CD4-positive, alpha-beta memory T cell (primary cell): ENCODE measurements at regions not wholly inside any gene's neighbourhood (a gene's known extent, or its start where the extent isn't known, plus 50 kb on each side); places are given as distances from the start of the nearest gene placed in this dataset.

Experiments used
- CTCF ChIA-PET: fragments of 350-600 bp; sonication (Branson Sonifier 250); formaldehyde crosslinking; loops from one replicate; lab custom pipeline; 2021; ENCODE audit warnings: inconsistent platforms; ENCODE audit not compliant: partially characterized antibody; lab: Charles Lee
- POLR2A ChIA-PET: fragments of 350-600 bp; sonication (Branson Sonifier 250); formaldehyde crosslinking; loops from one replicate; lab custom pipeline; 2021; ENCODE audit not compliant: partially characterized antibody; lab: Charles Lee
- DNase-seq, 5 donors: peaks; one replicate each; pipeline versions ENCODE4 v3.0.0 to v3.0.0-alpha.2; 2020 to 2022; ENCODE audit warnings: mixed read lengths in 1 of 5
- H3K27ac ChIP-seq: one replicate; pipeline ENCODE4 v1.7.0; 2013; ENCODE audit warnings: low read depth, low read length
- H3K27me3 ChIP-seq: 2 replicates; pipeline ENCODE4 v1.7.0; 2013; ENCODE audit warnings: mild to moderate bottlenecking, low read length, moderate library complexity; ENCODE audit not compliant: insufficient read depth
- H3K36me3 ChIP-seq: 2 replicates; pipeline ENCODE4 v1.7.0; 2013; ENCODE audit warnings: mild to moderate bottlenecking, low read length, moderate library complexity; ENCODE audit not compliant: insufficient read depth
- H3K4me1 ChIP-seq: 2 replicates; pipeline ENCODE4 v1.7.0; 2013; ENCODE audit warnings: mild to moderate bottlenecking, low read length, moderate library complexity; ENCODE audit not compliant: insufficient read depth
- H3K4me3 ChIP-seq, 2 donors: one replicate each; pipeline ENCODE4 v1.7.0; 2013; ENCODE audit warnings: low read length in 2 of 2, mild to moderate bottlenecking in 1 of 2
- H3K9me3 ChIP-seq, 2 donors: one replicate each; pipeline ENCODE4 v1.7.0; 2013; ENCODE audit warnings: low read length in 2 of 2, control low read depth in 1 of 2; ENCODE audit not compliant: control insufficient read depth in 1 of 2
- H3K27ac Mint-ChIP-seq, 7 donors: one replicate each; pipeline ENCODE4 v1.8.0; 2020 to 2021; ENCODE audit warnings: mixed read lengths in 7 of 7, mild to moderate bottlenecking in 6 of 7, inconsistent platforms in 3 of 7, moderate library complexity in 3 of 7
- H3K27me3 Mint-ChIP-seq, 2 donors: one replicate each; pipeline ENCODE4 v1.8.0; 2020 to 2021; ENCODE audit warnings: mixed read lengths in 2 of 2
- H3K36me3 Mint-ChIP-seq, 2 donors: one replicate each; pipeline ENCODE4 v1.8.0; 2020 to 2021; ENCODE audit warnings: mixed read lengths in 2 of 2, inconsistent platforms in 1 of 2, mild to moderate bottlenecking in 1 of 2
- H3K4me1 Mint-ChIP-seq, 4 donors: one replicate each; pipeline ENCODE4 v1.8.0; 2020 to 2021; ENCODE audit warnings: mixed read lengths in 4 of 4, mild to moderate bottlenecking in 1 of 4
- H3K4me3 Mint-ChIP-seq, 8 donors: one replicate each; pipeline ENCODE4 v1.8.0; 2020 to 2021; ENCODE audit warnings: mixed read lengths in 8 of 8, mild to moderate bottlenecking in 7 of 8, moderate library complexity in 6 of 8, inconsistent platforms in 3 of 8
- H3K9me3 Mint-ChIP-seq, 8 donors: one replicate each; pipeline ENCODE4 v1.8.0; 2020 to 2021; ENCODE audit warnings: mixed read lengths in 8 of 8, mild to moderate bottlenecking in 5 of 8, inconsistent platforms in 3 of 8, moderate library complexity in 1 of 8
- intact Hi-C: fragments of 100-400 bp; cut with micrococcal nuclease; formaldehyde crosslinking; loops from one replicate; pipeline ENCODE4 v1.15.1; 2023

- intact Hi-C loops = no loop called here
- DNase-seq = no peak
- ChIA-PET POLR2A (no interaction called here), CTCF (no interaction called here)
- no peaks in the 10 kb centered on the region for H3K4me1 ChIP-seq
- no peaks in the 10 kb centered on the region for H3K4me1 Mint-ChIP-seq
- peaks cover 0 to 8% (median under 1%) of the 10 kb centered on the region in 8 donors for H3K9me3 Mint-ChIP-seq
- no peak overlapping the region for H3K4me3 Mint-ChIP-seq
- H3K36me3 ChIP-seq = no peaks in the 10 kb centered on the region
- no peaks in the 10 kb centered on the region for H3K36me3 Mint-ChIP-seq
- H3K27ac ChIP-seq = no peak overlapping the region
- H3K4me3 ChIP-seq = no peak overlapping the region
- H3K27ac Mint-ChIP-seq = no peak overlapping the region
- no peaks in the 10 kb centered on the region for H3K27me3 ChIP-seq
- H3K9me3 ChIP-seq = no peaks in the 10 kb centered on the region
- no peaks in the 10 kb centered on the region for H3K27me3 Mint-ChIP-seq
Measured at GRCh38 chr7:9835199-9835598, 1138.5 kb upstream of the PHF14 start.

- no peaks in the 10 kb centered on the region for H3K27me3 ChIP-seq
- ChIA-PET CTCF (no interaction called here), POLR2A (no interaction called here)
- Mint-ChIP-seq H3K27me3 (no peaks in the 10 kb centered on the region), H3K9me3 (peaks cover 0 to 6% (median under 1%) of the 10 kb centered on the region in 8 donors), H3K36me3 (no peaks in the 10 kb centered on the region), H3K4me3 (no peak overlapping the region), H3K4me1 (no peaks in the 10 kb centered on the region), H3K27ac (no peak overlapping the region)
- intact Hi-C loops = no loop called here
- no peak overlapping the region for H3K27ac ChIP-seq
- no peaks in the 10 kb centered on the region for H3K4me1 ChIP-seq
- DNase-seq = no peak
- no peaks in the 10 kb centered on the region for H3K36me3 ChIP-seq
- H3K4me3 ChIP-seq = no peak overlapping the region
- no peaks in the 10 kb centered on the region for H3K9me3 ChIP-seq
Measured at GRCh38 chr7:9836671-9837070, 1137.0 kb upstream of the PHF14 start.

- Mint-ChIP-seq H3K36me3 (no peaks in the 10 kb centered on the region), H3K27me3 (no peaks in the 10 kb centered on the region), H3K4me1 (no peaks in the 10 kb centered on the region), H3K4me3 (no peak overlapping the region), H3K9me3 (peaks cover 0 to 6% (median 3%) of the 10 kb centered on the region in 8 donors), H3K27ac (no peak overlapping the region)
- H3K9me3 ChIP-seq = no peaks in the 10 kb centered on the region
- no peak for DNase-seq
- H3K27me3 ChIP-seq = no peaks in the 10 kb centered on the region
- H3K36me3 ChIP-seq = no peaks in the 10 kb centered on the region
- no peaks in the 10 kb centered on the region for H3K4me1 ChIP-seq
- H3K4me3 ChIP-seq = no peak overlapping the region
- ChIA-PET POLR2A (no interaction called here), CTCF (interaction anchor here (0.5 kb wide), 1 partner anchor 14 kb away, joined by 3 read pairs; no protein-coding TSS in a partner anchor)
- intact Hi-C loops = no loop called here
- no peak overlapping the region for H3K27ac ChIP-seq
Measured at GRCh38 chr7:9842301-9842700, 1131.4 kb upstream of the PHF14 start.

GRCh38 chr7:9846902-9847301 is 1126.8 kb upstream of the PHF14 start:
- CTCF ChIA-PET = no interaction called here
- Histone ChIP-seq H3K36me3 (no peaks in the 10 kb centered on the region), H3K4me3 (no peak overlapping the region), H3K9me3 (no peaks in the 10 kb centered on the region), H3K4me1 (no peaks in the 10 kb centered on the region), H3K27ac (no peak overlapping the region), H3K27me3 (no peaks in the 10 kb centered on the region)
- POLR2A ChIA-PET = no interaction called here
- H3K4me3 Mint-ChIP-seq = no peak overlapping the region
- H3K27me3 Mint-ChIP-seq = no peaks in the 10 kb centered on the region
- H3K36me3 Mint-ChIP-seq = no peaks in the 10 kb centered on the region
- intact Hi-C loops = no loop called here
- DNase-seq = no peak
- H3K27ac Mint-ChIP-seq = no peak overlapping the region
- peaks cover 0 to 6% (median 2%) of the 10 kb centered on the region in 8 donors for H3K9me3 Mint-ChIP-seq
- H3K4me1 Mint-ChIP-seq = no peaks in the 10 kb centered on the region

- peaks cover under 1 to 16% (median 3%) of the 10 kb centered on the region in 8 donors for H3K9me3 Mint-ChIP-seq
- Histone ChIP-seq H3K36me3 (no peaks in the 10 kb centered on the region), H3K27me3 (no peaks in the 10 kb centered on the region), H3K27ac (no peak overlapping the region), H3K9me3 (no peaks in the 10 kb centered on the region), H3K4me1 (no peaks in the 10 kb centered on the region), H3K4me3 (no peak overlapping the region)
- no peak overlapping the region for H3K4me3 Mint-ChIP-seq
- CTCF ChIA-PET = no interaction called here
- H3K27me3 Mint-ChIP-seq = no peaks in the 10 kb centered on the region
- POLR2A ChIA-PET = no interaction called here
- no peak for DNase-seq
- no peaks in the 10 kb centered on the region for H3K36me3 Mint-ChIP-seq
- intact Hi-C loops = no loop called here
- no peak overlapping the region for H3K27ac Mint-ChIP-seq
- H3K4me1 Mint-ChIP-seq = no peaks in the 10 kb centered on the region
Measured at GRCh38 chr7:9854605-9855004, 1119.1 kb upstream of the PHF14 start.

GRCh38 chr7:9856668-9857067 is 1117.0 kb upstream of the PHF14 start:
- POLR2A ChIA-PET = no interaction called here
- CTCF ChIA-PET = no interaction called here
- H3K4me1 Mint-ChIP-seq = no peaks in the 10 kb centered on the region
- Histone ChIP-seq H3K36me3 (no peaks in the 10 kb centered on the region), H3K4me1 (no peaks in the 10 kb centered on the region), H3K27me3 (no peaks in the 10 kb centered on the region), H3K9me3 (no peaks in the 10 kb centered on the region), H3K27ac (no peak overlapping the region), H3K4me3 (no peak overlapping the region)
- no peaks in the 10 kb centered on the region for H3K36me3 Mint-ChIP-seq
- no peak for DNase-seq
- no peaks in the 10 kb centered on the region for H3K27me3 Mint-ChIP-seq
- H3K4me3 Mint-ChIP-seq = no peak overlapping the region
- H3K27ac Mint-ChIP-seq = no peak overlapping the region
- H3K9me3 Mint-ChIP-seq = peaks cover 2 to 23% (median 8%) of the 10 kb centered on the region in 8 donors
- intact Hi-C loops = no loop called here

- no peaks in the 10 kb centered on the region for H3K27me3 ChIP-seq
- Mint-ChIP-seq H3K27me3 (no peaks in the 10 kb centered on the region), H3K9me3 (peaks cover 0 to 21% (median 9%) of the 10 kb centered on the region in 8 donors), H3K4me1 (no peaks in the 10 kb centered on the region), H3K27ac (no peak overlapping the region), H3K36me3 (no peaks in the 10 kb centered on the region), H3K4me3 (no peak overlapping the region)
- intact Hi-C loops = no loop called here
- no peaks in the 10 kb centered on the region for H3K9me3 ChIP-seq
- DNase-seq = no peak
- CTCF ChIA-PET = no interaction called here
- no peak overlapping the region for H3K4me3 ChIP-seq
- no peaks in the 10 kb centered on the region for H3K36me3 ChIP-seq
- POLR2A ChIA-PET = no interaction called here
- no peaks in the 10 kb centered on the region for H3K4me1 ChIP-seq
- H3K27ac ChIP-seq = no peak overlapping the region
Measured at GRCh38 chr7:9863545-9863944, 1110.1 kb upstream of the PHF14 start.

GRCh38 chr7:9869151-9869550 is 1104.5 kb upstream of the PHF14 start:
- Mint-ChIP-seq H3K27ac (no peak overlapping the region), H3K4me1 (no peaks in the 10 kb centered on the region), H3K27me3 (no peaks in the 10 kb centered on the region), H3K9me3 (peaks cover 0 to 8% (median 5%) of the 10 kb centered on the region in 8 donors), H3K4me3 (no peak overlapping the region), H3K36me3 (no peaks in the 10 kb centered on the region)
- no peak for DNase-seq
- no peaks in the 10 kb centered on the region for H3K36me3 ChIP-seq
- intact Hi-C loops = no loop called here
- no peaks in the 10 kb centered on the region for H3K9me3 ChIP-seq
- H3K4me3 ChIP-seq = no peak overlapping the region
- H3K4me1 ChIP-seq = no peaks in the 10 kb centered on the region
- POLR2A ChIA-PET = no interaction called here
- no peaks in the 10 kb centered on the region for H3K27me3 ChIP-seq
- CTCF ChIA-PET = no interaction called here
- no peak overlapping the region for H3K27ac ChIP-seq
